PC-3 (cell line): ENCODE measurements at regions not wholly inside any gene's neighbourhood (a gene's known extent, or its start where the extent isn't known, plus 50 kb on each side); places are given as distances from the start of the nearest gene placed in this dataset.

Source experiments
- EZH2phosphoT487 ChIP-seq: fragments of 300-600 bp; sonication (generic); IDR thresholded peaks from 2 replicates; pipeline ENCODE4 v1.6.1; 2018; ENCODE audit warnings: mild to moderate bottlenecking, antibody characterized with exemption, low read length, borderline replicate concordance
- TF ChIP-seq, protein P1 (sequence below): fragments of 300-600 bp; sonication (generic); conservative IDR thresholded peaks from 2 replicates; pipeline ENCODE4 v1.5.1; 2017; ENCODE audit warnings: antibody characterized with exemption, low read depth, mild to moderate bottlenecking, low read length

DNA sequence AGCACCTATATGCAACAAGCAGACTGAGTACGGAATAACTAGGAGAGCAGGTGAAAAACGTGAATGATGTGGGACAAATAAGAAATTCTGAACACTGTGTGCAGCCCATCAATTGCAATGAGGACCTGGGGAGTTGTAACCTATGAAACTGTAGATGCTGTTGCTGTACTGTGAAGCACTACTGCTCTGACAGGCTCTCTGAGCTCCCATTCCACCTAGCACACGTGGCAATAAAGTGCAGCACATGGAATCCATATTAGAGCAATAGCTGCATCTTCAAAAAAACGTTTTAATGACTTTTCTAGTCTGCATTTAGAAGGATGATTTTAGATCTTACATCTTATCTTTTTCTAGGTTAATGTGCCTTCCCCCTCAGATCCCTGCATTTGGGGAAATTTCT lies 748.7 kb upstream of the GOLIM4 start:
- TF ChIP-seq, protein P1, sequence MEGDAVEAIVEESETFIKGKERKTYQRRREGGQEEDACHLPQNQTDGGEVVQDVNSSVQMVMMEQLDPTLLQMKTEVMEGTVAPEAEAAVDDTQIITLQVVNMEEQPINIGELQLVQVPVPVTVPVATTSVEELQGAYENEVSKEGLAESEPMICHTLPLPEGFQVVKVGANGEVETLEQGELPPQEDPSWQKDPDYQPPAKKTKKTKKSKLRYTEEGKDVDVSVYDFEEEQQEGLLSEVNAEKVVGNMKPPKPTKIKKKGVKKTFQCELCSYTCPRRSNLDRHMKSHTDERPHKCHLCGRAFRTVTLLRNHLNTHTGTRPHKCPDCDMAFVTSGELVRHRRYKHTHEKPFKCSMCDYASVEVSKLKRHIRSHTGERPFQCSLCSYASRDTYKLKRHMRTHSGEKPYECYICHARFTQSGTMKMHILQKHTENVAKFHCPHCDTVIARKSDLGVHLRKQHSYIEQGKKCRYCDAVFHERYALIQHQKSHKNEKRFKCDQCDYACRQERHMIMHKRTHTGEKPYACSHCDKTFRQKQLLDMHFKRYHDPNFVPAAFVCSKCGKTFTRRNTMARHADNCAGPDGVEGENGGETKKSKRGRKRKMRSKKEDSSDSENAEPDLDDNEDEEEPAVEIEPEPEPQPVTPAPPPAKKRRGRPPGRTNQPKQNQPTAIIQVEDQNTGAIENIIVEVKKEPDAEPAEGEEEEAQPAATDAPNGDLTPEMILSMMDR = no peak
- TF ChIP-seq EZH2phosphoT487 = no peak
